Tibial nerve (tissue), 1 donor: ENCODE measurements at regions not wholly inside any gene's neighbourhood (a gene's known extent, or its start where the extent isn't known, plus 50 kb on each side); places are given as distances from the start of the nearest gene placed in this dataset. TPM values are rescaled to one million over a fixed set of nuclear protein-coding genes. Genes with fewer than 3 reads are reported as not detected.

ENCODE experiments used
- small RNA-seq: library from RNA; depleted of rRNA; stranded (forward); fragments of <200 nt; gene quantifications from one replicate; pipeline ENCODE3, GENCODE V24; 2016

Small RNA genes lying in the stretch of these regions (small RNA-seq; reads per million reads assigned to genes)
- gene MTND4LP5 (not detected), gene RF00019 (not detected), gene RNU6-1119P (not detected)
